SK-N-SH (cell line): ENCODE measurements at regions not wholly inside any gene's neighbourhood (a gene's known extent, or its start where the extent isn't known, plus 50 kb on each side); places are given as distances from the start of the nearest gene placed in this dataset.

ENCODE experiments used
- CTCF ChIP-seq: fragments of 200-600 bp; sonication (generic); IDR thresholded peaks from 2 replicates; pipeline ENCODE4 v1.6.1; 2017; ENCODE audit warnings: antibody characterized with exemption, mild to moderate bottlenecking, moderate library complexity
- FOXJ3 ChIP-seq: sonication (generic); formaldehyde crosslinking; IDR thresholded peaks from 2 replicates; pipeline ENCODE4 v1.5.1; 2020; ENCODE audit warnings: mild to moderate bottlenecking, missing genetic modification reagents
- NFIC ChIP-seq: IDR thresholded peaks from 2 replicates; pipeline ENCODE4 v1.4.0; 2012; ENCODE audit warnings: borderline replicate concordance
- TAF1 ChIP-seq: IDR thresholded peaks from 2 replicates; pipeline ENCODE4 v1.6.1; 2012; ENCODE audit warnings: low read depth, mild to moderate bottlenecking, low read length, moderate library complexity, borderline replicate concordance
- TCF12 ChIP-seq: IDR thresholded peaks from 2 replicates; pipeline ENCODE4 v1.4.0; 2012
- USF1 ChIP-seq: IDR thresholded peaks from 2 replicates; pipeline ENCODE4 v1.4.0; 2012; ENCODE audit warnings: low read depth, borderline replicate concordance

- TF ChIP-seq TCF12 = no peak
- no peak for TF ChIP-seq CTCF
- TF ChIP-seq NFIC = no peak
- TF ChIP-seq FOXJ3 (CRISPR knock-in tag) = no peak
- no peak for TF ChIP-seq TAF1
- no peak for TF ChIP-seq USF1
Observed at GRCh38 chr10:53536322-53536721, 763.7 kb upstream of the MBL2 start.
